GM23338 (cell line): ENCODE measurements at regions not wholly inside any gene's neighbourhood (a gene's known extent, or its start where the extent isn't known, plus 50 kb on each side); places are given as distances from the start of the nearest gene placed in this dataset.

Experiments
- ATAC-seq: fragments of 200-7000 bp; cut with Tn5 transposase; 3 replicates; pipeline ENCODE4 v1.9.1; 2020
- DNase-seq: peaks from one replicate; pipeline ENCODE4 v3.0.0-alpha.2; 2015; ENCODE audit warnings: low spot score
- H2AFZ ChIP-seq: fragments of 200-600 bp; sonication (generic); 2 replicates; pipeline ENCODE4 v1.8.0; 2016; ENCODE audit warnings: antibody characterized with exemption, mild to moderate bottlenecking, moderate library complexity
- H3F3A ChIP-seq: fragments of 200-600 bp; sonication (generic); replicated peaks from 2 replicates; pipeline ENCODE4 v1.8.0; 2017; ENCODE audit warnings: antibody characterized with exemption, mixed run types, low read depth
- H3K27ac ChIP-seq: fragments of 200-600 bp; sonication (generic); 2 replicates; pipeline ENCODE4 v1.6.1; 2016; ENCODE audit warnings: low read depth
- H3K27me3 ChIP-seq: fragments of 200-600 bp; sonication (generic); 2 replicates; pipeline ENCODE4 v1.8.0; 2016; ENCODE audit warnings: mild to moderate bottlenecking, mixed run types, moderate library complexity; ENCODE audit not compliant: insufficient read depth
- H3K36me3 ChIP-seq: fragments of 200-600 bp; sonication (generic); 2 replicates; pipeline ENCODE4 v1.8.0; 2016; ENCODE audit warnings: mild to moderate bottlenecking; ENCODE audit not compliant: insufficient read depth
- H3K4me1 ChIP-seq: fragments of 200-600 bp; sonication (generic); 2 replicates; pipeline ENCODE4 v1.8.0; 2016; ENCODE audit warnings: mild to moderate bottlenecking, moderate library complexity; ENCODE audit not compliant: insufficient read depth
- H3K4me2 ChIP-seq: fragments of 200-600 bp; sonication (generic); 2 replicates; pipeline ENCODE4 v1.7.1; 2017; ENCODE audit warnings: mixed run types
- H3K4me3 ChIP-seq: fragments of 200-600 bp; sonication (generic); 2 replicates; pipeline ENCODE4 v1.6.1; 2016; ENCODE audit warnings: mixed run types
- H3K79me2 ChIP-seq: fragments of 200-600 bp; sonication (generic); replicated peaks from 2 replicates; pipeline ENCODE4 v1.8.0; 2017; ENCODE audit warnings: mild to moderate bottlenecking; ENCODE audit not compliant: insufficient read depth
- H3K9me2 ChIP-seq: fragments of 200-600 bp; sonication (generic); 2 replicates; pipeline ENCODE4 v1.8.0; 2017; ENCODE audit not compliant: insufficient read depth
- H4K20me1 ChIP-seq: fragments of 200-600 bp; sonication (generic); replicated peaks from 2 replicates; pipeline ENCODE4 v1.8.0; 2017; ENCODE audit warnings: mild to moderate bottlenecking; ENCODE audit not compliant: insufficient read depth
- H3K27ac Mint-ChIP-seq: 2 replicates; pipeline ENCODE4 v1.8.0; 2020; ENCODE audit warnings: inconsistent platforms, mild to moderate bottlenecking, moderate library complexity, mixed read lengths
- H3K27me3 Mint-ChIP-seq: 3 replicates; pipeline ENCODE4 v1.8.0; 2022; ENCODE audit warnings: low read depth, mild to moderate bottlenecking, moderate library complexity, mixed read lengths, inconsistent platforms; ENCODE audit not compliant: insufficient read depth, poor library complexity
- H3K36me3 Mint-ChIP-seq: 3 replicates; pipeline ENCODE4 v1.8.0; 2021; ENCODE audit warnings: low read depth, mild to moderate bottlenecking, inconsistent platforms, moderate library complexity, mixed read lengths
- H3K4me1 Mint-ChIP-seq: 3 replicates; pipeline ENCODE4 v1.8.0; 2020; ENCODE audit warnings: mild to moderate bottlenecking, inconsistent platforms, mixed read lengths
- H3K4me3 Mint-ChIP-seq: 3 replicates; pipeline ENCODE4 v1.8.0; 2021; ENCODE audit warnings: moderate library complexity, mild to moderate bottlenecking, inconsistent platforms, mixed read lengths
- H3K9me3 Mint-ChIP-seq: 3 replicates; pipeline ENCODE4 v1.8.0; 2020; ENCODE audit warnings: moderate library complexity, mild to moderate bottlenecking, inconsistent platforms, mixed read lengths
- CREB1 ChIP-seq: fragments of 250-450 bp; sonication (Bioruptor Pico); IDR thresholded peaks from 2 replicates; pipeline ENCODE4 v1.5.0; 2020; ENCODE audit warnings: low read depth, mild to moderate bottlenecking, moderate library complexity
- EZH2 ChIP-seq: fragments of 200-600 bp; sonication (generic); IDR thresholded peaks from one replicate; pipeline ENCODE4 v1.8.0; 2017; ENCODE audit warnings: antibody characterized with exemption, mild to moderate bottlenecking, low read depth; ENCODE audit not compliant: unreplicated experiment
- EZH2phosphoT487 ChIP-seq: fragments of 200-600 bp; sonication (generic); IDR thresholded peaks from one replicate; pipeline ENCODE4 v1.8.1; 2018; ENCODE audit warnings: antibody characterized with exemption; ENCODE audit not compliant: unreplicated experiment
- JUNB ChIP-seq: IDR thresholded peaks from one replicate; pipeline ENCODE4 v1.6.1; 2016; ENCODE audit warnings: antibody characterized with exemption; ENCODE audit not compliant: unreplicated experiment
- NANOG ChIP-seq: IDR thresholded peaks from 2 replicates; pipeline ENCODE4 v1.6.1; 2016; ENCODE audit warnings: antibody characterized with exemption, borderline replicate concordance
- POLR2AphosphoS5 ChIP-seq: IDR thresholded peaks from 2 replicates; pipeline ENCODE4 v1.6.1; 2016; ENCODE audit warnings: antibody characterized with exemption, low read depth
- STAT1 ChIP-seq: IDR thresholded peaks from one replicate; pipeline ENCODE4 v1.6.1; 2016; ENCODE audit warnings: antibody characterized with exemption; ENCODE audit not compliant: unreplicated experiment
- ZNF114 ChIP-seq: fragments of 250-450 bp; sonication (Bioruptor Pico); IDR thresholded peaks from 2 replicates; pipeline ENCODE4 v1.5.0; 2020; ENCODE audit warnings: mild to moderate bottlenecking, moderate library complexity
- TF ChIP-seq, protein P1 (sequence below): IDR thresholded peaks from 2 replicates; pipeline ENCODE4 v1.6.1; 2016; ENCODE audit warnings: antibody characterized with exemption
- TF ChIP-seq, protein P2 (sequence below), 2 experiments: fragments of 200-600 bp in 1 of 2; sonication (generic) in 1 of 2; conservative IDR thresholded peaks; 2 replicates each; pipeline versions ENCODE4 v1.5.1 to v1.6.1; 2016 to 2017; ENCODE audit warnings: antibody characterized with exemption in 2 of 2, low read depth in 2 of 2, mild to moderate bottlenecking in 2 of 2, moderate library complexity in 1 of 2
- TF ChIP-seq, protein P3 (sequence below): IDR thresholded peaks from one replicate; pipeline ENCODE4 v1.6.1; 2018; ENCODE audit warnings: antibody characterized with exemption; ENCODE audit not compliant: unreplicated experiment
- TF ChIP-seq, protein P4 (sequence below): fragments of 250-450 bp; sonication (Bioruptor Pico); IDR thresholded peaks from 2 replicates; pipeline ENCODE4 v1.5.0; 2020; ENCODE audit warnings: mild to moderate bottlenecking, moderate library complexity

DNA sequence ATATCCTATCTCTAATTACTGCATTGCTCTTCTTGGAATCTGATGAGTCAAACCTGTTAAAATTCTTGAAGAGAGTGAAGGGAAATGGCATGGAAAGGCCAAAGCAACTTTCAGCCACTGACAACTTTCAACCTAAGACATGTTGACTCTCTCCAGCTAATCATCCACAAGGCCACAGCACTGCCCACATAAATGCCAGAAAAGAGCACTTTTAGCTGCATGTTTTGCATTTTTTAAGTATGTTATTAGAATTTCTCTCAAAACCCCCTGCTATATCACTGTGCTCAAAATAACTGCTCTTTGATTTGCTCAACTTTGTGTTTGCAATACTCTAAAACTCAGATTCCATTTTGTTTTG, 352.5 kb downstream of the ADGRL2 start:
- TF ChIP-seq NANOG (no peak), EZH2 (no peak), ZNF114 (no peak), POLR2AphosphoS5 (no peak), JUNB (no peak), EZH2phosphoT487 (no peak), CREB1 (CRISPR knock-in tag) (no peak), STAT1 (no peak)
- TF ChIP-seq, protein P1, sequence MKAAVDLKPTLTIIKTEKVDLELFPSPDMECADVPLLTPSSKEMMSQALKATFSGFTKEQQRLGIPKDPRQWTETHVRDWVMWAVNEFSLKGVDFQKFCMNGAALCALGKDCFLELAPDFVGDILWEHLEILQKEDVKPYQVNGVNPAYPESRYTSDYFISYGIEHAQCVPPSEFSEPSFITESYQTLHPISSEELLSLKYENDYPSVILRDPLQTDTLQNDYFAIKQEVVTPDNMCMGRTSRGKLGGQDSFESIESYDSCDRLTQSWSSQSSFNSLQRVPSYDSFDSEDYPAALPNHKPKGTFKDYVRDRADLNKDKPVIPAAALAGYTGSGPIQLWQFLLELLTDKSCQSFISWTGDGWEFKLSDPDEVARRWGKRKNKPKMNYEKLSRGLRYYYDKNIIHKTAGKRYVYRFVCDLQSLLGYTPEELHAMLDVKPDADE: no peak
- TF ChIP-seq, protein P2, sequence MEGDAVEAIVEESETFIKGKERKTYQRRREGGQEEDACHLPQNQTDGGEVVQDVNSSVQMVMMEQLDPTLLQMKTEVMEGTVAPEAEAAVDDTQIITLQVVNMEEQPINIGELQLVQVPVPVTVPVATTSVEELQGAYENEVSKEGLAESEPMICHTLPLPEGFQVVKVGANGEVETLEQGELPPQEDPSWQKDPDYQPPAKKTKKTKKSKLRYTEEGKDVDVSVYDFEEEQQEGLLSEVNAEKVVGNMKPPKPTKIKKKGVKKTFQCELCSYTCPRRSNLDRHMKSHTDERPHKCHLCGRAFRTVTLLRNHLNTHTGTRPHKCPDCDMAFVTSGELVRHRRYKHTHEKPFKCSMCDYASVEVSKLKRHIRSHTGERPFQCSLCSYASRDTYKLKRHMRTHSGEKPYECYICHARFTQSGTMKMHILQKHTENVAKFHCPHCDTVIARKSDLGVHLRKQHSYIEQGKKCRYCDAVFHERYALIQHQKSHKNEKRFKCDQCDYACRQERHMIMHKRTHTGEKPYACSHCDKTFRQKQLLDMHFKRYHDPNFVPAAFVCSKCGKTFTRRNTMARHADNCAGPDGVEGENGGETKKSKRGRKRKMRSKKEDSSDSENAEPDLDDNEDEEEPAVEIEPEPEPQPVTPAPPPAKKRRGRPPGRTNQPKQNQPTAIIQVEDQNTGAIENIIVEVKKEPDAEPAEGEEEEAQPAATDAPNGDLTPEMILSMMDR (conservative IDR thresholded peaks at IDR 0.05; ENCODE audit: low read depth in 2 of 2): no peak
- TF ChIP-seq, protein P3, sequence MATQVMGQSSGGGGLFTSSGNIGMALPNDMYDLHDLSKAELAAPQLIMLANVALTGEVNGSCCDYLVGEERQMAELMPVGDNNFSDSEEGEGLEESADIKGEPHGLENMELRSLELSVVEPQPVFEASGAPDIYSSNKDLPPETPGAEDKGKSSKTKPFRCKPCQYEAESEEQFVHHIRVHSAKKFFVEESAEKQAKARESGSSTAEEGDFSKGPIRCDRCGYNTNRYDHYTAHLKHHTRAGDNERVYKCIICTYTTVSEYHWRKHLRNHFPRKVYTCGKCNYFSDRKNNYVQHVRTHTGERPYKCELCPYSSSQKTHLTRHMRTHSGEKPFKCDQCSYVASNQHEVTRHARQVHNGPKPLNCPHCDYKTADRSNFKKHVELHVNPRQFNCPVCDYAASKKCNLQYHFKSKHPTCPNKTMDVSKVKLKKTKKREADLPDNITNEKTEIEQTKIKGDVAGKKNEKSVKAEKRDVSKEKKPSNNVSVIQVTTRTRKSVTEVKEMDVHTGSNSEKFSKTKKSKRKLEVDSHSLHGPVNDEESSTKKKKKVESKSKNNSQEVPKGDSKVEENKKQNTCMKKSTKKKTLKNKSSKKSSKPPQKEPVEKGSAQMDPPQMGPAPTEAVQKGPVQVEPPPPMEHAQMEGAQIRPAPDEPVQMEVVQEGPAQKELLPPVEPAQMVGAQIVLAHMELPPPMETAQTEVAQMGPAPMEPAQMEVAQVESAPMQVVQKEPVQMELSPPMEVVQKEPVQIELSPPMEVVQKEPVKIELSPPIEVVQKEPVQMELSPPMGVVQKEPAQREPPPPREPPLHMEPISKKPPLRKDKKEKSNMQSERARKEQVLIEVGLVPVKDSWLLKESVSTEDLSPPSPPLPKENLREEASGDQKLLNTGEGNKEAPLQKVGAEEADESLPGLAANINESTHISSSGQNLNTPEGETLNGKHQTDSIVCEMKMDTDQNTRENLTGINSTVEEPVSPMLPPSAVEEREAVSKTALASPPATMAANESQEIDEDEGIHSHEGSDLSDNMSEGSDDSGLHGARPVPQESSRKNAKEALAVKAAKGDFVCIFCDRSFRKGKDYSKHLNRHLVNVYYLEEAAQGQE: no peak
- TF ChIP-seq, protein P4, sequence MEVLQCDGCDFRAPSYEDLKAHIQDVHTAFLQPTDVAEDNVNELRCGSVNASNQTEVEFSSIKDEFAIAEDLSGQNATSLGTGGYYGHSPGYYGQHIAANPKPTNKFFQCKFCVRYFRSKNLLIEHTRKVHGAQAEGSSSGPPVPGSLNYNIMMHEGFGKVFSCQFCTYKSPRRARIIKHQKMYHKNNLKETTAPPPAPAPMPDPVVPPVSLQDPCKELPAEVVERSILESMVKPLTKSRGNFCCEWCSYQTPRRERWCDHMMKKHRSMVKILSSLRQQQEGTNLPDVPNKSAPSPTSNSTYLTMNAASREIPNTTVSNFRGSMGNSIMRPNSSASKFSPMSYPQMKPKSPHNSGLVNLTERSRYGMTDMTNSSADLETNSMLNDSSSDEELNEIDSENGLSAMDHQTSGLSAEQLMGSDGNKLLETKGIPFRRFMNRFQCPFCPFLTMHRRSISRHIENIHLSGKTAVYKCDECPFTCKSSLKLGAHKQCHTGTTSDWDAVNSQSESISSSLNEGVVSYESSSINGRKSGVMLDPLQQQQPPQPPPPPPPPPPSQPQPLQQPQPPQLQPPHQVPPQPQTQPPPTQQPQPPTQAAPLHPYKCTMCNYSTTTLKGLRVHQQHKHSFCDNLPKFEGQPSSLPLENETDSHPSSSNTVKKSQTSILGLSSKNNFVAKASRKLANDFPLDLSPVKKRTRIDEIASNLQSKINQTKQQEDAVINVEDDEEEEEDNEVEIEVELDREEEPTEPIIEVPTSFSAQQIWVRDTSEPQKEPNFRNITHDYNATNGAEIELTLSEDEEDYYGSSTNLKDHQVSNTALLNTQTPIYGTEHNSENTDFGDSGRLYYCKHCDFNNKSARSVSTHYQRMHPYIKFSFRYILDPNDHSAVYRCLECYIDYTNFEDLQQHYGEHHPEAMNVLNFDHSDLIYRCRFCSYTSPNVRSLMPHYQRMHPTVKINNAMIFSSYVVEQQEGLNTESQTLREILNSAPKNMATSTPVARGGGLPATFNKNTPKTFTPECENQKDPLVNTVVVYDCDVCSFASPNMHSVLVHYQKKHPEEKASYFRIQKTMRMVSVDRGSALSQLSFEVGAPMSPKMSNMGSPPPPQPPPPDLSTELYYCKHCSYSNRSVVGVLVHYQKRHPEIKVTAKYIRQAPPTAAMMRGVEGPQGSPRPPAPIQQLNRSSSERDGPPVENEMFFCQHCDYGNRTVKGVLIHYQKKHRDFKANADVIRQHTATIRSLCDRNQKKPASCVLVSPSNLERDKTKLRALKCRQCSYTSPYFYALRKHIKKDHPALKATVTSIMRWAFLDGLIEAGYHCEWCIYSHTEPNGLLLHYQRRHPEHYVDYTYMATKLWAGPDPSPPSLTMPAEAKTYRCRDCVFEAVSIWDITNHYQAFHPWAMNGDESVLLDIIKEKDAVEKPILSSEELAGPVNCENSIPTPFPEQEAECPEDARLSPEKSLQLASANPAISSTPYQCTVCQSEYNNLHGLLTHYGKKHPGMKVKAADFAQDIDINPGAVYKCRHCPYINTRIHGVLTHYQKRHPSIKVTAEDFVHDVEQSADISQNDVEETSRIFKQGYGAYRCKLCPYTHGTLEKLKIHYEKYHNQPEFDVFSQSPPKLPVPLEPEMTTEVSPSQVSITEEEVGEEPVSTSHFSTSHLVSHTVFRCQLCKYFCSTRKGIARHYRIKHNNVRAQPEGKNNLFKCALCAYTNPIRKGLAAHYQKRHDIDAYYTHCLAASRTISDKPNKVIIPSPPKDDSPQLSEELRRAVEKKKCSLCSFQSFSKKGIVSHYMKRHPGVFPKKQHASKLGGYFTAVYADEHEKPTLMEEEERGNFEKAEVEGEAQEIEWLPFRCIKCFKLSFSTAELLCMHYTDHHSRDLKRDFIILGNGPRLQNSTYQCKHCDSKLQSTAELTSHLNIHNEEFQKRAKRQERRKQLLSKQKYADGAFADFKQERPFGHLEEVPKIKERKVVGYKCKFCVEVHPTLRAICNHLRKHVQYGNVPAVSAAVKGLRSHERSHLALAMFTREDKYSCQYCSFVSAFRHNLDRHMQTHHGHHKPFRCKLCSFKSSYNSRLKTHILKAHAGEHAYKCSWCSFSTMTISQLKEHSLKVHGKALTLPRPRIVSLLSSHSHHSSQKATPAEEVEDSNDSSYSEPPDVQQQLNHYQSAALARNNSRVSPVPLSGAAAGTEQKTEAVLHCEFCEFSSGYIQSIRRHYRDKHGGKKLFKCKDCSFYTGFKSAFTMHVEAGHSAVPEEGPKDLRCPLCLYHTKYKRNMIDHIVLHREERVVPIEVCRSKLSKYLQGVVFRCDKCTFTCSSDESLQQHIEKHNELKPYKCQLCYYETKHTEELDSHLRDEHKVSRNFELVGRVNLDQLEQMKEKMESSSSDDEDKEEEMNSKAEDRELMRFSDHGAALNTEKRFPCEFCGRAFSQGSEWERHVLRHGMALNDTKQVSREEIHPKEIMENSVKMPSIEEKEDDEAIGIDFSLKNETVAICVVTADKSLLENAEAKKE (CRISPR knock-in tag): no peak
- no peaks in the 10 kb centered on the region for H3K79me2 ChIP-seq
- Mint-ChIP-seq H3K36me3 (no peaks in the 10 kb centered on the region), H3K4me1 (peaks cover 13% of the 10 kb centered on the region; the same call in 2 of the 3 replicates), H3K27ac (no peak overlapping the region), H3K4me3 (no peak overlapping the region), H3K9me3 (no peaks in the 10 kb centered on the region), H3K27me3 (peaks cover 9% of the 10 kb centered on the region)
- peaks cover 26% of the 10 kb centered on the region for H3K27me3 ChIP-seq
- ATAC-seq (no peak), DNase-seq (no peak)
- H3K4me3 ChIP-seq: no peak overlapping the region
- H2AFZ ChIP-seq: no peak overlapping the region
- H3K4me2 ChIP-seq: no peak overlapping the region
- no peak overlapping the region for H3K27ac ChIP-seq
- no peaks in the 10 kb centered on the region for H3K9me2 ChIP-seq
- H3K4me1 ChIP-seq: peaks cover 18% of the 10 kb centered on the region
- no peaks in the 10 kb centered on the region for H3K36me3 ChIP-seq
- no peaks in the 10 kb centered on the region for H3F3A ChIP-seq
- H4K20me1 ChIP-seq: no peaks in the 10 kb centered on the region; the same call in 1 of the 2 replicates
